ENCODE measurements at regions not wholly inside any gene's neighbourhood (a gene's known extent, or its start where the extent isn't known, plus 50 kb on each side); places are given as distances from the start of the nearest gene placed in this dataset.

DNA sequence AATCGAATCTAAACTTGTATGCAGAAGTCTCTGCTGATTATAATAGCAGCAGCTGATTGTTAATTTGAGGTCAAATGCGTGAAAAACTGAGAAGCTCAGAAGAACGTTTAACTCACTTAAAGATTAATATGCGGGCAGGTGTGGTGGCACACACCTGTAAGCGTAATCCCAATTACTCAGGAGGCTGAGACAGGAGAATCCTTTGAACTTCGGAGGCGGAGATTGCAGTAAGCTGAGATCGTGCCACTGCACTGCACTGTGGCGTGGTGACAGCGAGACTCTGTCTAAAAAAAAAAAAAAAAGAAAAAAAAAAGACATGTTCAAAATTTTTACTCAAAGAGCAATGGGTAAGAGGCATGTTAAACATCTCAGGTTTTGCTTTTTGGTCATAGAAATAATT lies 1370.8 kb downstream of the GRIK2 start:
- no peaks in the 10 kb centered on the region for H3K9me1 ChIP-seq (ENCODE audit: control insufficient read depth, insufficient read depth, low read length)
- no peak overlapping the region for H2AFZ ChIP-seq (ENCODE audit: low read depth, low read length)
- no peak overlapping the region for H3K27ac ChIP-seq (ENCODE audit: extremely low read depth, low read depth, low read length)
- TF ChIP-seq PCBP2 (IDR thresholded peaks at IDR 0.05; ENCODE audit: low read depth, low read length, poor library complexity, severe bottlenecking): no peak
- TF ChIP-seq, protein P1, sequence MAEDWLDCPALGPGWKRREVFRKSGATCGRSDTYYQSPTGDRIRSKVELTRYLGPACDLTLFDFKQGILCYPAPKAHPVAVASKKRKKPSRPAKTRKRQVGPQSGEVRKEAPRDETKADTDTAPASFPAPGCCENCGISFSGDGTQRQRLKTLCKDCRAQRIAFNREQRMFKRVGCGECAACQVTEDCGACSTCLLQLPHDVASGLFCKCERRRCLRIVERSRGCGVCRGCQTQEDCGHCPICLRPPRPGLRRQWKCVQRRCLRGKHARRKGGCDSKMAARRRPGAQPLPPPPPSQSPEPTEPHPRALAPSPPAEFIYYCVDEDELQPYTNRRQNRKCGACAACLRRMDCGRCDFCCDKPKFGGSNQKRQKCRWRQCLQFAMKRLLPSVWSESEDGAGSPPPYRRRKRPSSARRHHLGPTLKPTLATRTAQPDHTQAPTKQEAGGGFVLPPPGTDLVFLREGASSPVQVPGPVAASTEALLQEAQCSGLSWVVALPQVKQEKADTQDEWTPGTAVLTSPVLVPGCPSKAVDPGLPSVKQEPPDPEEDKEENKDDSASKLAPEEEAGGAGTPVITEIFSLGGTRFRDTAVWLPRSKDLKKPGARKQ (CRISPR knock-in tag; IDR thresholded peaks at IDR 0.05): no peak
- no peak for TF ChIP-seq ZNF717 (CRISPR knock-in tag; IDR thresholded peaks at IDR 0.05)
- TF ChIP-seq HDAC3 (IDR thresholded peaks at IDR 0.05; ENCODE audit: borderline replicate concordance, partially characterized antibody): no peak
- no peak for TF ChIP-seq SMAD2 (IDR thresholded peaks at IDR 0.05; ENCODE audit: low read depth, low read length)
- TF ChIP-seq, protein P2, sequence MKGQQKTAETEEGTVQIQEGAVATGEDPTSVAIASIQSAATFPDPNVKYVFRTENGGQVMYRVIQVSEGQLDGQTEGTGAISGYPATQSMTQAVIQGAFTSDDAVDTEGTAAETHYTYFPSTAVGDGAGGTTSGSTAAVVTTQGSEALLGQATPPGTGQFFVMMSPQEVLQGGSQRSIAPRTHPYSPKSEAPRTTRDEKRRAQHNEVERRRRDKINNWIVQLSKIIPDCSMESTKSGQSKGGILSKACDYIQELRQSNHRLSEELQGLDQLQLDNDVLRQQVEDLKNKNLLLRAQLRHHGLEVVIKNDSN (CRISPR knock-in tag; IDR thresholded peaks at IDR 0.05): no peak
- no peak for TF ChIP-seq ZSCAN29 (IDR thresholded peaks at IDR 0.05)
- no peak for TF ChIP-seq ZNF589 (CRISPR knock-in tag; IDR thresholded peaks at IDR 0.05; ENCODE audit: low read depth)
- TF ChIP-seq CHCHD3 (CRISPR knock-in tag; IDR thresholded peaks at IDR 0.05): no peak
- TF ChIP-seq RBFOX2 (IDR thresholded peaks at IDR 0.05; ENCODE audit: low read depth, low read length): no peak
- no peaks in the 10 kb centered on the region; the same call in 1 of the 2 replicates for H3K9me3 ChIP-seq (replicated peaks; ENCODE audit: control insufficient read depth, insufficient read depth, low read depth, low read length)
- H3K9ac ChIP-seq (ENCODE audit: insufficient read depth in 1 of 2, low read depth in 2 of 2, low read length in 2 of 2): no peak overlapping the region
- BruUV-seq (replicated peaks): no TSS peak
- no peak overlapping the region for H3K4me2 ChIP-seq (ENCODE audit: insufficient read depth, low read length)
- no peaks in the 10 kb centered on the region for H3K36me3 ChIP-seq (ENCODE audit: control insufficient read depth, insufficient read depth, low read length)
- H3K4me1 ChIP-seq (replicated peaks in 1 of 2; ENCODE audit: control insufficient read depth in 2 of 2, insufficient read depth in 2 of 2, low read length in 2 of 2): no peaks in the 10 kb centered on the region
- no peaks in the 10 kb centered on the region for H3K79me2 ChIP-seq (ENCODE audit: control insufficient read depth, insufficient read depth, low read length)
- FAIRE-seq (no peak), ATAC-seq (no peak), DNase-seq (ENCODE audit: extremely low read depth in 1 of 4, low spot score in 3 of 4) (no peak)
- ChIA-PET CTCF (ENCODE audit: low intra/inter-chr PET ratio) (no interaction called here), POLR2A (no interaction called here)
- no peak overlapping the region for H3K4me3 ChIP-seq
- intact Hi-C loops (cut with micrococcal nuclease): no loop called here
- WGBS (ENCODE audit: insufficient coverage, low coverage, missing lambda C conversion rate): 3% methylated on average over 7 of the region's 10 CpGs
- in situ Hi-C loops (cut with MboI): no loop called here
- H4K20me1 ChIP-seq (replicated peaks; ENCODE audit: control insufficient read depth, insufficient read depth, low read length): no peaks in the 10 kb centered on the region
- no peaks in the 10 kb centered on the region for H3K27me3 ChIP-seq (ENCODE audit: control insufficient read depth in 2 of 2, insufficient read depth in 2 of 2, low read length in 2 of 2)
